MM.1S (cell line): ENCODE measurements at regions not wholly inside any gene's neighbourhood (a gene's known extent, or its start where the extent isn't known, plus 50 kb on each side); places are given as distances from the start of the nearest gene placed in this dataset.

ENCODE experiments used
- DNase-seq: peaks from one replicate; pipeline ENCODE4 v3.0.0-alpha.2; 2015
- H2AFZ ChIP-seq: fragments of 300-600 bp; sonication (generic); 2 replicates; pipeline ENCODE4 v1.6.0; 2016; ENCODE audit warnings: antibody characterized with exemption, low read length
- H3F3A ChIP-seq: fragments of 300-600 bp; sonication (generic); 2 replicates; pipeline ENCODE4 v1.6.1; 2016; ENCODE audit warnings: mild to moderate bottlenecking, antibody characterized with exemption, low read length, moderate library complexity, mixed read lengths; ENCODE audit not compliant: insufficient read depth
- H3K27ac ChIP-seq: fragments of 300-600 bp; sonication (generic); 2 replicates; pipeline ENCODE4 v1.5.1; 2016; ENCODE audit warnings: mild to moderate bottlenecking, low read length
- H3K27me3 ChIP-seq: fragments of 300-600 bp; sonication (generic); replicated peaks from 2 replicates; pipeline ENCODE4 v1.6.0; 2016; ENCODE audit warnings: low read length; ENCODE audit not compliant: insufficient read depth
- H3K36me3 ChIP-seq: fragments of 300-600 bp; sonication (generic); replicated peaks from 2 replicates; pipeline ENCODE4 v1.6.1; 2016; ENCODE audit warnings: mild to moderate bottlenecking, low read length, mixed read lengths; ENCODE audit not compliant: insufficient read depth
- H3K4me1 ChIP-seq: fragments of 300-600 bp; sonication (generic); 2 replicates; pipeline ENCODE4 v1.6.1; 2016; ENCODE audit warnings: low read length, mixed read lengths
- H3K4me2 ChIP-seq: fragments of 300-600 bp; sonication (generic); 2 replicates; pipeline ENCODE4 v1.6.0; 2016; ENCODE audit warnings: low read depth, low read length
- H3K4me3 ChIP-seq: fragments of 300-600 bp; sonication (generic); 2 replicates; pipeline ENCODE4 v1.5.1; 2016; ENCODE audit warnings: low read length, mixed read lengths
- H3K79me2 ChIP-seq: fragments of 300-600 bp; sonication (generic); 2 replicates; pipeline ENCODE4 v1.6.1; 2016; ENCODE audit warnings: mixed run types, low read length, mixed read lengths
- H3K9ac ChIP-seq: fragments of 300-600 bp; sonication (generic); 2 replicates; pipeline ENCODE4 v1.6.1; 2016; ENCODE audit warnings: low read length, mixed read lengths
- H3K9me2 ChIP-seq: fragments of 300-600 bp; sonication (generic); replicated peaks from 2 replicates; pipeline ENCODE4 v1.6.1; 2016; ENCODE audit warnings: mild to moderate bottlenecking, low read length, mixed read lengths; ENCODE audit not compliant: insufficient read depth
- H3K9me3 ChIP-seq: fragments of 300-600 bp; sonication (generic); replicated peaks from 2 replicates; pipeline ENCODE4 v1.6.1; 2016; ENCODE audit warnings: mild to moderate bottlenecking, low read length, mixed read lengths; ENCODE audit not compliant: insufficient read depth
- H4K20me1 ChIP-seq: fragments of 300-600 bp; sonication (generic); 2 replicates; pipeline ENCODE4 v1.6.1; 2016; ENCODE audit warnings: mild to moderate bottlenecking, low read length, moderate library complexity, mixed read lengths; ENCODE audit not compliant: insufficient read depth
- EZH2 ChIP-seq: fragments of 300-600 bp; sonication (generic); optimal IDR thresholded peaks from 2 replicates; pipeline ENCODE3; 2017; ENCODE audit warnings: low read depth, mild to moderate bottlenecking, antibody characterized with exemption, low read length, mixed read lengths
- EZH2phosphoT487 ChIP-seq: fragments of 300-600 bp; sonication (generic); IDR thresholded peaks from 2 replicates; pipeline ENCODE4 v1.6.1; 2018; ENCODE audit warnings: antibody characterized with exemption, low read length
- TF ChIP-seq, protein P1 (sequence below): fragments of 300-600 bp; sonication (generic); IDR thresholded peaks from 2 replicates; pipeline ENCODE4 v1.5.1; 2016; ENCODE audit warnings: antibody characterized with exemption, low read length, mixed read lengths

DNA sequence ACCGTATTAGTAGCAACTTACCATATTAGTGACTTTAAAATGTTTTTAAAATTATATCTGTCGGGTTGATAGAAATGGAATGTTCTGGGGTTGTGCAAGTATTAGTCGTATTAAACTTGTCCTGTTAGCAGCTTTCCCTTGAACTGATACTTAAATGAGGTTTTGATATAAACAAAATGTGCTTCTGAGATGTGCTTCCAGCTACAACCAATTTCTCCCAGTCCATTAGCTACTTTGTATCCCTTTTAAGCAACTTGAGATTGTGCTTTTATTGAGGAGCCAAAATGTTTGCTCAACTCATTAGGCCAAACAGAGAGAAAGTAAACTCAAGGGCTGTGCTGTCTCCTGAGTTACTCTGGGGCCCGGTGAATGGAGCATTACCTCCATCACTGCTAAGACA is 255.0 kb upstream of the RBFOX1 start:
- no peak for TF ChIP-seq EZH2
- no peak for TF ChIP-seq EZH2phosphoT487
- TF ChIP-seq, protein P1, sequence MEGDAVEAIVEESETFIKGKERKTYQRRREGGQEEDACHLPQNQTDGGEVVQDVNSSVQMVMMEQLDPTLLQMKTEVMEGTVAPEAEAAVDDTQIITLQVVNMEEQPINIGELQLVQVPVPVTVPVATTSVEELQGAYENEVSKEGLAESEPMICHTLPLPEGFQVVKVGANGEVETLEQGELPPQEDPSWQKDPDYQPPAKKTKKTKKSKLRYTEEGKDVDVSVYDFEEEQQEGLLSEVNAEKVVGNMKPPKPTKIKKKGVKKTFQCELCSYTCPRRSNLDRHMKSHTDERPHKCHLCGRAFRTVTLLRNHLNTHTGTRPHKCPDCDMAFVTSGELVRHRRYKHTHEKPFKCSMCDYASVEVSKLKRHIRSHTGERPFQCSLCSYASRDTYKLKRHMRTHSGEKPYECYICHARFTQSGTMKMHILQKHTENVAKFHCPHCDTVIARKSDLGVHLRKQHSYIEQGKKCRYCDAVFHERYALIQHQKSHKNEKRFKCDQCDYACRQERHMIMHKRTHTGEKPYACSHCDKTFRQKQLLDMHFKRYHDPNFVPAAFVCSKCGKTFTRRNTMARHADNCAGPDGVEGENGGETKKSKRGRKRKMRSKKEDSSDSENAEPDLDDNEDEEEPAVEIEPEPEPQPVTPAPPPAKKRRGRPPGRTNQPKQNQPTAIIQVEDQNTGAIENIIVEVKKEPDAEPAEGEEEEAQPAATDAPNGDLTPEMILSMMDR: no peak
- DNase-seq: no peak
- no peak overlapping the region for H3K27ac ChIP-seq

DNA sequence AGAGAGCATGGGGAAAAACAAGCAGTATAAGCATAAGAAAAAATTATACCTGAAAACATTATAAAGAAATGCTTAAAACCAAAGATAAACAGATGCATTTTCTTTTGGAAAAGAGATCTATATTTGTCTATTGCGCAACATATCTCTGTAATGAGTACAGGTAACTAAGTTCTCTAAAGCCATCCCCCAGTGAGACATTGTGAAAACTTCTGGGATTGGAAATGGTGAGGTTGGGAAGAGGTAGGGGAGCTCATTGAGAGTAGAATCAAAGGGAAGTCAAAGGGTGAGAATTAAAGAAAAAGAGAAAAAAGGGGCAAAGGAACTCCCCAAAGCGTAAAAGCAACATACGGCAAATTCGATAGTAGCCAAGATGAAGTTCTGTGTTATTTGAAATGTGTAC is 257.9 kb upstream of the RBFOX1 start:
- H3K9me3 ChIP-seq: no peaks in the 10 kb centered on the region
- no peak for DNase-seq
- H3K4me1 ChIP-seq: no peaks in the 10 kb centered on the region
- no peaks in the 10 kb centered on the region for H3K9me2 ChIP-seq
- H3K36me3 ChIP-seq: no peaks in the 10 kb centered on the region
- no peaks in the 10 kb centered on the region for H4K20me1 ChIP-seq
- no peaks in the 10 kb centered on the region for H3F3A ChIP-seq
- no peak overlapping the region for H3K9ac ChIP-seq
- no peak overlapping the region for H3K27ac ChIP-seq
- TF ChIP-seq, protein P1: no peak
- TF ChIP-seq EZH2 (no peak), EZH2phosphoT487 (no peak)
- no peaks in the 10 kb centered on the region for H3K79me2 ChIP-seq
- no peak overlapping the region for H2AFZ ChIP-seq
- H3K27me3 ChIP-seq: no peaks in the 10 kb centered on the region
- H3K4me2 ChIP-seq: no peak overlapping the region
- no peak overlapping the region for H3K4me3 ChIP-seq

More for the DNA sequence above, 255.0 kb upstream of the RBFOX1 start:
- Histone ChIP-seq H3K79me2 (no peaks in the 10 kb centered on the region), H3K4me2 (no peak overlapping the region), H3F3A (no peaks in the 10 kb centered on the region), H2AFZ (no peak overlapping the region), H3K4me1 (no peaks in the 10 kb centered on the region), H3K4me3 (no peak overlapping the region), H4K20me1 (no peaks in the 10 kb centered on the region), H3K9me2 (no peaks in the 10 kb centered on the region), H3K9me3 (no peaks in the 10 kb centered on the region), H3K36me3 (no peaks in the 10 kb centered on the region), H3K27me3 (no peaks in the 10 kb centered on the region), H3K9ac (no peak overlapping the region)

DNA sequence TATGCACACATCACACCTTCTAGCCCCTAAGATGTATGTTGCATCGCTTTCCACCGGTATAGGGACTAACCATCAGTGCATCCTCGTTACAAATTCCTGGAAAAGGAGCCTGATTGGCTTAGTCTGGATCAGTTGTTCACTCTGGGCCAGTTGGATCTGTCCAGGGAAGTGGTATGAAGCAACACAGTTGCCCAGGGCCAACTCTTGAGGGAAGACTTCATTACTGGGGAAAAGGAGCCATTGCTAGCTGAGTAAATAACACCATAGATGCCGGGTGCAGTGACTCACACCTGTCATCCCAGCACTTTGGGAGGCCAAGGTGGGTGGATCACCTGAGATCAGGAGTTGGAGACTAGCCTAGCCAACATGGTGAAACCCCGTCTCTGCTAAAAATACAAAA is 275.2 kb upstream of the RBFOX1 start:
- H3F3A ChIP-seq: no peaks in the 10 kb centered on the region
- H3K27ac ChIP-seq: no peak overlapping the region
- no peaks in the 10 kb centered on the region for H4K20me1 ChIP-seq
- H2AFZ ChIP-seq: no peak overlapping the region
- H3K9me2 ChIP-seq: no peaks in the 10 kb centered on the region
- H3K4me1 ChIP-seq: no peaks in the 10 kb centered on the region
- TF ChIP-seq EZH2: no peak
- TF ChIP-seq, protein P1: no peak
- TF ChIP-seq EZH2phosphoT487: no peak
- no peak overlapping the region for H3K4me2 ChIP-seq
- H3K36me3 ChIP-seq: no peaks in the 10 kb centered on the region
- H3K9ac ChIP-seq: no peak overlapping the region
- DNase-seq: no peak
- no peak overlapping the region for H3K4me3 ChIP-seq
- H3K9me3 ChIP-seq: no peaks in the 10 kb centered on the region
- no peaks in the 10 kb centered on the region for H3K79me2 ChIP-seq
- no peaks in the 10 kb centered on the region for H3K27me3 ChIP-seq
